GM18519 (cell line): ENCODE measurements at regions not wholly inside any gene's neighbourhood (a gene's known extent, or its start where the extent isn't known, plus 50 kb on each side); places are given as distances from the start of the nearest gene placed in this dataset.

Experiments
- ATAC-seq: cut with Tn5 transposase; IDR thresholded peaks from one replicate; pipeline ENCODE4 v1.9.1; 2021; ENCODE audit warnings: mild to moderate bottlenecking, moderate library complexity; ENCODE audit not compliant: unreplicated experiment, low FRiP score

DNA sequence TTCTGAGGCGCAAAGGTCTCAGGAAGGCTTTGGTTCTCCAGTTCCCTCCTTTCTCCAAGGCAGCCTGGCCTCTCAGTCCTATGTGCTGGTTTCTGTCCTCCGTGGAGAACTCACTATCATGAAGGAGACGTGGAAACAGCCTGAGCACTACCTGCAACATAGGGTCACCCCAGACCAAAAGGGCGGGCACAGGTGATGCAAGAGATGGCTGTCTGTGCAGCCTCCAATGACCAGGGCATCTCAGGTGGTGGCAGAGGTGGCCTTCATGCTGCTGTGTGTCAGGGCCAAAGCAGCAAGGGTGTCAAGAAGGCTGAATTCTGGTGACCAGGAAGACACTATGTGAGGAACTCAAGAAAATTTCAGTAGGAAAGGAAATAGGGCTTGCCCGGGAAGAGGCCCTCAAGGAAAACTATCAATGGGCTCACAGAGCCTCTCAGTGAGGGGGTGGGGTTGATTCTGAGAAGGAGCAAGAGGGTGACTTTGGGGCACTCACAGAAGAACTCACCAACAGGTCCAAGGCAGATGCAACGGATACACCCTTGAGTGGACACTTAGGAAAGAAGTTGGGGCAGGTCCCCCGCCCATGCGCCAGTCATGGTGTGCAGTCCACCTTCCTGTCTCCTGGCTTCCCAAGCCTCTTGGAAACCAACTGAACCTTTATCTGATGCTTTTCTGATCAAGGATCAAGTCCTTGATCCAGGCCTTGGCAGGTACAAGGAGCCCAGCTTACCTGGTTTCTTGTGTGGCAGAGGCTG is 212.3 kb upstream of the B3GAT1 start:
- no peak for ATAC-seq

DNA sequence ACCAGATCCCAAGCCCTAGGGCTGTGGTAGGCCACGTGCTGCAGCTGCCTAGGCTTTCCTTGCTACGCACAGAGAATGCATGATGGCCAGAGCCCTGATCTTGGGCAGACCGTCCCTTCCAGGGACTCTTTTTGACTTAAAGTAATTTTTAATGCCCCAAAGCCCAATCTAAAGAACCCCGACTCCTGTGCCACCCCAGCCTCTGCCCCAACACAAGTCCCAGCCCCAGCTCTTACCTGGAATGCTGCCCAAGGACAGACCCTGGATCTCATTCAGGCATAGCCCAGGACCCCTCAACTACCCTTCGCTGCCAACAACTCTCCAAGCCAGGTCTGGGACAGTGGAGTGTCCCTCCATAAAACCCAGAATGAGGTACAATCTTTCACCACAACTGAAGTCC is 211.7 kb upstream of the B3GAT1 start:
- no peak for ATAC-seq

DNA sequence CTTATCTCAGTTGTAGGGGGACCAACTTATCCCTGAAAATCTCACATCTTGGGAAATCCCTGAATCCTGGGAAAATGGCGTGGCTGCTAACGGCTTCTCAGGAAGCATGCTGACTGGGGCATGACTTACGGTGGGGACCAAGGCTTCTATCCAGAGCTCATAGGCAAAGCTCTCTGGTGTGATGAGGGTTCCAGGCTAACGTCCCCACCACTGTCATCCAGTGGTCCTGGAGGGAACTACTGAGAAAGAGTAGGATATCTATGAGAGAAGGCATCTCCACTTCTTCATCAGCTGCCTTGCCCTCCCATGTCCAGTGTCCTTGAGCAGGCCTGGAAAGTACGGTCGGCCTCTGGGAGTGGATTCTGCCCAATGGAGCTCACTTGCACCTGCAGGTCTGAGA is 210.4 kb upstream of the B3GAT1 start:
- no peak for ATAC-seq

DNA sequence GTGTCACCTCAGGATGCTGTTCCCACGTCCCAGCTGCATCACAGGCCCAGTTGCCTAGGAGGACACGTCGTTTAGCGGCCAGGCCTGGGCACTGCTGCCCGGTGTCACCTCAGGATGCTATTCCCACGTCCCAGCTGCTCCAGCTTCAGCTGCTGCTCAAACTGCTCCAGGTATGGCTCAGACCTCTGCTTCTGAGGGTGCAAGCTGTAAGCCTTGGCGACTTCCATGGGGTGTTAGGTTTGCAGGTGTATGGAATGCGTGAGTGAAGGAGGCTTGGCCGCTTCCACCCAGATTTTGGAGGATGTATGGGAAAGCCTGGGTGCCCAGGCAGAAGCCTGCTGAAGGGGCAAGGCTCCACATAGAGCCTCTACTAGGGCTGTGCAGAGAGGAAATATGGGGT is 205.3 kb upstream of the B3GAT1 start:
- ATAC-seq = no peak

DNA sequence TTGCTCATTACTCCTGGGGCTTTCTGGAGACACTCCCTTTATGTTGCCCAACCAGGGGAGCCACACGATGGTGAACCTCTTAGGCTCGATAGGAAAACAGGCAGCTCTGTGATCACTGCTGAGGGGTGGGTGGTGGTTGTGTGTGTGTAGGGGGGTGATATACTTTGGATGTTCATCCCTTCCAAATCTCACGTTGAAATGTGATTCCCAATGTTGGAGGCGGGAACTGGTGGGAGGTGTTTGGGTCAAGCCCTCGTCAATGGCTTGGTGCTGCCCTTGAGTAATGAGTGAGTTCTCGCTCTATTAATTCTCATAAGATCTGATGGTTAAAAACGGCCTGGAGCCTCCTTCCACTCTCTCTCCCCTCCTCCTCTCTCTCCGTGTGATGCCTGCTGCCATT is 204.0 kb upstream of the B3GAT1 start:
- ATAC-seq = no peak

DNA sequence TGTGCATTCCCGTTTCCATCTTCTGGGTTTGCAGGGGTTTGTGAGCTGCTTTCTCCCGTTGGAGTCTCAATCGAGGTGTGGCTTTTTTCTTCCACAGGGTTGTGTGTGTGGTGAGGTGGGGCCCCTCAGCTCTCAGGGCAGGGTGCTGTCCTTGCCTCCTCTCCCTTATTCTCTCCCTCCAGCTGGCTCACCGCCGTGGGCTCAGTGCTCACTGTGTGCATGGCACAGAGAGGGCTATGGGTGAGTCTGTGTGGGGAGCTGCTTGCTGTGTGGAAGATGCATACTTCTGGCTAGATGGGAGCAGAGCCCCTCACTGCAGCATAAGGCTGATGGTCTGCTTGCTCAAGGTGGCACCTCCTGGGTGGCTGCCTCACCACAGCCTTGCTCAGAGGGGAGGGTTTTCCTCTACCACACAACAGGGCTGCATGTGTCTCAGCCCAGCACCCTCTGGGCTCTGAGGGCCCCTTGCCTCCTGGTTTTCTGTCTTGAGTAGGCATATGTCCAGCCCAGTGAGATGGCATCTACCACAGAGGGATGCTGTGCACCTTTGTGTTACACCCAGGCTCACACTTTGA is 203.1 kb upstream of the B3GAT1 start:
- ATAC-seq = no peak

DNA sequence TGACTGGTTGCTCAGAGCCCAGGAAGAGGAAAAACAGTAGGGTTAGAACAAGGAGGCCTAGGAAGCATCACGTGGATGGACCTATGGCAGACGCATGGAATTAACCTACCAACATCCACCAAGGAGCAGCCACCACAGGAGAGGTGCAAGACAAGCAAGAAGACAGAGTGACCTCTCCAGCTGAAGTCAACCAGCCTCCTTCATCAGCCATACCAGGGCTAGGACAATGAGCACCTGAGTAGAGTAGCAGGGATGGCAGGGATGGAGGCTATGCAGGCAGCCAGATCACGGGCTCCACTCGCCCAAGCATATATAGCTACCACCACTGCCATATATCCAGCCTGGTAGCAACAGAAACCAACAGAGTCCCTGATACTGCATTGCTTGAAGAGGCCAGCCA is 202.1 kb upstream of the B3GAT1 start:
- ATAC-seq = no peak

DNA sequence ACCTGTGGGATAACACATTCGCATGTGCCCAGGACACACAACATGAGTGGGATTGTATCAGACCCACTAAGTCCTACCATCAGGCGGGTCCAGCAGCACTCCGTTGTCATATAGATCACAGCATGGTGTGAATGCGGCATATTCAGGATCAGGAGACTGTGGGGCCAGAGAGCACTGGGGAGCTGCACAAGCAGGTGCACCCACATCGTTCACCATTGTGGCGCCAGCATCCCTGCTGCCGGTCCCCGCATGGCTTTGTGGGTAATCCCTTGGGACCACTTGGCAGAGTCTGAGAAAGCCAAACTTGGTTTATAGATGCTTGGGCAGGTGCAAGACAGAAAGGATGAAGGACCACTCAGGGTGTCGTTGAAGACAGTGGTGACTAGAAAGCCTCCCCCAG is 201.6 kb upstream of the B3GAT1 start:
- no peak for ATAC-seq

DNA sequence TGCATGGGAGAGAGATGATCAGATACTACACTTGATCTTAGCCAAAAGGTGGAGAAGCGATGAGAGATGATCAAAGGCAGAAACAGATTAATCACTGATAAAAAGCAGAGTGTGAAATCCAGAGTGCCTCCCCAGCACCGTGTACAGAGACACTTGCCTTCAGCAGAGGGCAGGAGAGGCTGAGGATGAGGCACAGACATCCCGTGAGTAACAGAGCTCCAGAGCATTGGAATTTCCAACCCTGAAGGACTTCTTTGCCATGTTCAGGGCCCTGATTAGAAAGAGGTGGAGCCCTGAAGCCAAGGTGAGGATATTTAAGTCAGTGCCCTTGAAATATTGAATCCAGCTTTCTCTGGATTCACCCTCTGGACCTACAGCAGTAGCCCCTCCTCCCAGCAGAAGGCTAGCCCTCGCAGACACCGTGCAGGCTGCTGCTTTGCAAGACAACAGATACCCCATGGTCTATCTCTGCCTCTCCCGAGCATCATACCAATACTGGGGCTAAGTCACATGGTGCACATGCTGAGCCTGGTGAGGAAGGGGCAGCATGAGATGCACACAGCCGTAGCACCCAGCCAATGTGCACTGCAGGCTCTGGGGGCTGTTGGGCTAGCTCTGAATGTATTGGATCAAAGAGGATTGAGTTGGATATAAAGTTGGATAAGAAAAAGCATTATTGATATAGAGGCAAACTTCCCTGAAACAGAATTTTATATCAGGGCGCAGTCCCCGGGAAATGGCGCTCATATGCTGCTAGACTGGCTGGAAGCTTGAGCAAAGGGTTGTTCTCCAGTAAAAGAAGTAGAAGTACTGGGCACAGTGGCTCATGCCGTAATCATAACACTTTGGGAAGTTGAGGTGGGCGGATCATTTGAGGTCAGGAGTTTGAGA is 200.3 kb upstream of the B3GAT1 start:
- ATAC-seq = no peak

DNA sequence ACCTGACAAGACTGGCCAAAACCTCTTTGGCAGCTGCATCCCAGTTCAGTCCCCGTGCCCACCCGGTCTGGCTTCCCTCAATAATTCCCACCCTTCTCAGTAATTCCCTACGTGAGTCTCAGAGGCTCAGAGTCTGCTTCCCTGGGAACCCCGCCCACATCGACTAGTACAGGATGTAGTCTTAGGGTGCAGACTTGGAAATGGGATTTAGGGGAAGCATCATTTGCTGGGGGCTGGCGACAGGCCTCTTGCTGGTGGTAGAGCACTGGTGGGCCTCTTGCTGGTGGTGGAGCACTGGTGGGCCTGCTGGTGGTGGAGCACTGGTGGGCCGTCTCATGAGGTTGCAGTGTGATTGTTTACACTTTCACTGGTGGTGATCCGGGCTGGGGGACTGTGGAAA is 199.5 kb upstream of the B3GAT1 start:
- no peak for ATAC-seq

DNA sequence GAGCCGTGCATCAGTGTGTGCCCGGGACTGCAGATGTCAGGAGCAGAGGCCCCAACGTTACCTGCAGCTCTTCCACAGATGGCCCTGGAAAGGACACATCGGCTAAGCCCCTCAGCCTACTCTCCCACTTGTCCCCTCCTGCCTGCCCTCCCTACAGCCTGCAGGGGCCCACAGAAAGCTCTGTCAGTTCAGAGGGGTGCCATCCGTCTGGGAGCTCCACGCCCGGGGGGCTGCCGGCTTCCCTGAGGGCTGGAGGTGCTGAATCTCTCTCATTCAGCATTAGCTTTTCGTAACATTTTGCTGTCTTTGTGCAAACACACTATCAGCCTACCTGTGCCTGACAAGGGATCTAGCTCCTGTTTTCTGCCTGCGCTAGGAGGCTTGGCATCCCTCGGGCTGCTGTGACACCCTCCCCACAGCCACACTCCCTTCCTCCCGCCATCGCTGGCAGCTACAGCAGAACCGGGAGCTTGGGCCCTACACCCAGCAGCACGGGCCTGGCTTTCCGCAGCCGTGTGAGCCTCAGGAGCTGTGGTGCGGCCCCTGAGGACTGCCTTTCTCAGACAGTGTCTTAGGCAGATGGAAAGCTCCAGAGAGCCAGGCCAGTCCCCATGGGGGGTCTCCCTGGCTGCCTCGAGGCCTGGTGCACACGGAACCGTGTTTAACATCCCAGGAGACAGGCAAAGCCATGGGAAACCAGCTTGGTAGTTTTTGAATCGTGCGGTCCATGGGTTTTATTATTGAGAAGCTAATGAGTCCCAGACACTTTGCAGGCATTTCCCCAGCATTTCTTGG is 198.3 kb upstream of the B3GAT1 start:
- no peak for ATAC-seq

DNA sequence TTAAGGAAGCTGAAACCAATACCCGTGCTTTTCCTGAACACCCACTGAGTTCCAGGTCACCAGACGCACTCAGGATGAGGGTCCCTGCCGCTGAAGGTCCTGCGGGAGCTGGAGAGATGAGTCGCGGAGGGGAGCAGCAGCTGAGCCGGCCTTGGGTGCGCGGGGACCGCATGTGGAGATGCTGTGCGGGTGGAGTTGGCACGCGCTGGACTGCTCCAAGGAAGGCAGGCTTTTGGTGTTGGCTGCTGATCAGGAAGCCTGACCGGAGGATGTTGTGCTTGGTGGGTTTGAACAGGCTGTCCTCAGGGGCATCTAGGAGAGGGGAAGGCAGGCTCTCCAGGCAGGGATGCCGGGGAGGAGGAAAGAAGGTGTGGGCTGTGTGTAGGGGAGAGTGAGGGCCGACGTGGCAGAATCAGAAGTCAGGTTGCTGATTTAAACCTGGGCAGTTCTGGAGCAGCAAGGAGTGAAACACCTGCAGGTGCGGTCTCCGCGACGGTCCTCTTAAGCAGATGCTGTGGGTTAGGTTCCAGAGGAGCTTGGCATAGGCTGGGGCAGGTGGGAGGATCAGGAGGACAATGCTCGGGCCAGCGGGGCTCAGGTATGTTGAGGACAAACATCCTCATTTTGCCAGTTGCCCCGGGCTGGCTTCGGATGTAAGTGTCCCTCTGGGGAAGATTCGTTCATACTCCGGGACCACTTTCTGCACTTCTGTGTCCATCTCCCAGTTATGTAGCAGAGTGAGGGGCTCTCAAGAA is 197.5 kb upstream of the B3GAT1 start:
- no peak for ATAC-seq

DNA sequence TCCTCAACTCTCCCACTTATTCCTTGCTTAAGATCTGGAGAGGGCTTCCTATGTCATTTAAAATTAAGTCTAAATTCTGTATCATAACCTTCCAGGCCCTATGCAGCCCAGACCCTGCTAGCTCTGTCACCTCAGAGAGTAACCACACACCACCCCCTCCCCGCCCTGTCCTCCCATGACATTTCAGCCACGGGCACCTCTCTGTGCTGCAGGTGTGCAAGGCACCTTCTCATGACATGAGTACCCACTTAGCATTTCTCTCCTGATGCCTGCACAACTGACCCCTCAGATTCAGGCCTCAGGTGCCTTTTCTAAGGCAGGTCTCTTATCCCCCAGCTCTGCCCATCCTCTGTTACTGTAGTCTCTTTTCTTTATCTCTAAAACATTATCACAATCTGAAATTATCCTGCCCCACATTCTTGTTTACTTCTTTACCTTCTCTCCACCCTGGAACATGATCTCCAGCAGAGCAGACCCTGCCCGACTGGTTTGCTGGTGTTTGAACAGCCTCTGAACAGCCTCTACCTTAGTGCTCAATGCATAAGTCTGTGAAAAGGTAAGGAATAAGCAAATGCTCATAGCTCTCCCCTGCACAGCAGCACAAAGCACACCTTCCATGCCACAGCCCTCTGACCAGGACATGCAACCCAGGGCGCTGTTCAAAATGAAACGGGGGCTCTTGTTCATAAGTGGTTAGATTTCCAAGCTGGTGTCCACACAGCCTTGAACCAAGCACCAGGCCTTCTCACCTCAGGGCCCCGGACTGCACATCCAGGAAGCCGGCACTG is 196.1 kb upstream of the B3GAT1 start:
- ATAC-seq = no peak

DNA sequence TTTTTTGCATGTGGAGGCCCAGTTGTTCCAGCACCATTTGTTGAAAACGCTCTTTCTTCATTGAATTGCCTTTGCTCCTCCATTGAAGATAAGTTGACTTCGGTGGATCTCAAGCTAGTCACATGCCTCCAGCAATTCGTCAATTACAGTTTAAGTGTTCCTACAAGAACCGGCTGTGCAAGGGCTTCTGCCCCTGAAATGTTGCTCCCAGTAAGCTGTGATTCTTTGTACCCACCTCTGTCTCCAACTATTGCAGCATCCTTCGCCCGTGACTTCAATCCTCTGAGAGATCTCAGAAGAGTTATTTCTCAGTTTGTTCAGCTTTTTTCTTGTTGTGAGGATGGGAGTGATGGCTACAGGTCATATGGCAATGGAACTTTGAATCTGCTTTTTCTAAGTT is 194.2 kb upstream of the B3GAT1 start:
- no peak for ATAC-seq

DNA sequence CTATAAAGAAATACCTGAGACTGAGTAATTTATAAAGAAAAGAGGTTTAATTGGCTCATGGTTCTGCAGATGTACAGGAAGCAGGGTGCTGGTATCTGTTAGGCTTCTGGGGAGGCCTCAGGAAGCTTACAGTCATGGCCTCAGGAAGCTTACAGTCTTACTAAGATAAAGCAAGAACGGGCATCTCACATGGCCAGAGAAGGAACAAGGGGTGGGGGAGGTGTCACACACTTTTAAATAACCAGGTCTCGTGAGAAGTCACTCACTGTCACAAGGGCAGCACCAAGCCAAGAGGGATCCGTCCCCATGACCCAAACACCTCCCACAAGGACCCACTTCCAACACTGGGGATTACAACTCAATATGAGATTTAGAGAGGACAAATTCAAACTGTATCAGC is 192.8 kb upstream of the B3GAT1 start:
- ATAC-seq = no peak

DNA sequence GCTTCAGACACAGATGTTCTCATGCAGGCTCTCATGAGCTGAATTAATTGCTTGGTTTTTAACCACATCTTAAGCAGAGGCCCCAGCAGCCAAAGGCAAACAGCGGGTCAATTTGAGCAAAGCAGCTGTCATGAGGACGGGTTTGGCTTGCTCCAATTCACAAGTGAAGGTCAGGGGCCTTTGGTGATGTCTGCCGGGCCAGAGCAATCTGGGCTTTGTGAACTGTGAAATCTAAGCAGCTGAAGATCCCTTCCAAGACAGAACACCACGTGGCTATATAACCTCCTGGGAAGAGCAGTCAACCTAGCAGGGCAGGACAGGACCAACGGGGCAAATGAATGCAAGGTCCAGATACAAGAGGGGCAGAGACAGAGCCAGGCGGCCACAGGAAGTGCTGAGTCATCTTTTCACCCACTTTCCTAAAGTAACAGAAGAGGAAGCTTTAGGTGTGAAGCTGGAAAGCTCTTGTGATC is 187.3 kb upstream of the B3GAT1 start:
- ATAC-seq = no peak

DNA sequence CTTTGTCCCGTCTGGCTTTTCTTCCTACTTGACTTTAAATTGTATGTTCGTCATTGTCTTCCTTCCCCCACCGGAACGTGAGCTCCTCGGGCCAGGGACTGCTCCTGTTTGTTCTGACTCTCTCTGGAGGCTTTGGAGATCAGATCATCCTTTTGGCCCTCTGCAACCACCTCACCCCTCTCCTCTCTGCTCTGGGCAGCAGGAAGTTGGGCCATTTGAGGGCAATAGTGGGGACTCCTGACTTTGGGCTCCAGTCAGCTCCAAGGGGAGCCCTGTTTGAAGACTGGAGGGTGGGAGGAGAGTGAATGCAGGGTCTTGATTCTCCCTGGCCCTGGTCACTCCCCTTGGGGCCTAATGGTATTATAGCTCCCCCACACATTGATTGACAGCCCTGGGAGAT is 186.3 kb upstream of the B3GAT1 start:
- ATAC-seq = no peak

DNA sequence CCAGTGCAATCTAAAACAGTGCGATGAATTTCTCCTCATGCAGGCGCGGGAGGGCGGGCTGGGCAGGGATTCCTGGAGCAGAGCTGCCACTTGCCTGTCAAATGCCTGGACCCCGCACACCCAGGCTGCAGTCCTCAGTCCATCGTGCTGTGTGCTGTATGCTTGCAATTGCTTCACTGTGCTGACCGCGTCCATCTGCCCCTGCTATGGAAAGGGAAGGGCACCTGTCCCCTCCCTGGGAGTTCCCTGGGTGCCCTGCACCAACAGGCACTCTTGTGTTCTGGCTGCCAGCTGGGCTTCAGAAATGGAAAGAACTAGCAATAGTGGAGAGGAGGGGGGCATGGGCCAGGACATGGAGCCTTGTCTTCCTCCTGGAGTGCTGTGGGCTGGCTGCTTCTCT is 185.4 kb upstream of the B3GAT1 start:
- ATAC-seq = no peak

DNA sequence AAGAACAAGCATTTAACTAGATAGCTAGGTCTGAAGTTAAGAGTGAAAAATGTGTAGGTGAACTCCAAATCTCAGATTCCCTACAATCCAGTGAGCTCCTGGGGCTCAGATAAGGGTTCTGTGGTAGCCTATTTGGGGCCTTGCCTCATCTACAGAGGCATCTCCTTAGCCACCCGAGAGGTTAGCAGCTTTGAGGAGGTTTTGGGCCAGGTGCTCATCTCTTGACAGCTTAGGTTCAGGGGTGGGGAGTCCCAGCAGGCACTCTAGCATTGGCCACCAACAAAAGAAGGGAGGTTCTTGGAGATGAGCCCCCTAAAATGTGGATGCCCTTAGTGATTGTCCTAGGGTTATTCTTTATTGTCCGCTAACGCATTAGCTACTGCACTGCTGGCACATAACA is 184.4 kb upstream of the B3GAT1 start:
- no peak for ATAC-seq
